ENCODE measurements at regions not wholly inside any gene's neighbourhood (a gene's known extent, or its start where the extent isn't known, plus 50 kb on each side); places are given as distances from the start of the nearest gene placed in this dataset.

DNA sequence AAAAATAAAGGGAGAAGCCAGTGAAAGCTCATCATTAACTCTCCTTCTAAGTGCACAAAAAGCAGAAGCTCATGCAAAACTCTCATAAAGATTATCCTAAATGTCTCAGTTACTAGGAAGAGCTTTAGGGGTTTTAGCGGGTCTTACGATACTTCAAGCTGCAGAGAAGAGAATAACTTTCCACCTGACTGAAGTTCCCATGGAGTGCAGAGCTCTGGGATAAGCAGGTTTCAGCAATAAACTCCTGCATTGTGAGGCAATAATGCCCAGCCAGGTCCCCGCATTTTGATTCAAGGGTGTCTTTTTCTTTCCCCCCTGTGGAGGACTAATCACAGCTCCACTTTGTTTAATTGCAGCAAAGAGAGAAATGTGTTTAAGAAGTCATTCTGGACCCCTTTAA is 241.9 kb upstream of the SP8 start:
- no peak for DNase-seq (ENCODE audit: low read depth in 2 of 2)

DNA sequence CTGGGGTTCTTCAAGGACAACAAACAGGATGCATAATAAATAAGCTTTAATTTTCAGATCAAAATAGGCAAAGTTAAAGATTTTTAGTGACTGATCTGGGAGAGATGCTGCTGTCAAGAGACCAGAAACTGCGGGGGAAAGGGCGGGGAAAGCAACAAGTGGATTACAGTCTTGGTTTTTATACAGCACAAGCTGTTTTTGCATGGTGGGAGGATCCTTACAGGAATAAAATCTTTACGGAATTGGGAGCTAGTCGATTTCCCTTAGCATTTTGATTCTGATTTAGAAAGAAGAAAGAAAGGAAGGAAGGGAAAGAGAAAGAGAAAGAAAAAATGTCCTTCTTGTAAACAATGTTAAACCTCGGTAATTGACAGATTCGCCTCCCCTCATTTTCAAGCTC is 242.3 kb upstream of the SP8 start:
- no peak for DNase-seq (ENCODE audit: low read depth in 2 of 2)

DNA sequence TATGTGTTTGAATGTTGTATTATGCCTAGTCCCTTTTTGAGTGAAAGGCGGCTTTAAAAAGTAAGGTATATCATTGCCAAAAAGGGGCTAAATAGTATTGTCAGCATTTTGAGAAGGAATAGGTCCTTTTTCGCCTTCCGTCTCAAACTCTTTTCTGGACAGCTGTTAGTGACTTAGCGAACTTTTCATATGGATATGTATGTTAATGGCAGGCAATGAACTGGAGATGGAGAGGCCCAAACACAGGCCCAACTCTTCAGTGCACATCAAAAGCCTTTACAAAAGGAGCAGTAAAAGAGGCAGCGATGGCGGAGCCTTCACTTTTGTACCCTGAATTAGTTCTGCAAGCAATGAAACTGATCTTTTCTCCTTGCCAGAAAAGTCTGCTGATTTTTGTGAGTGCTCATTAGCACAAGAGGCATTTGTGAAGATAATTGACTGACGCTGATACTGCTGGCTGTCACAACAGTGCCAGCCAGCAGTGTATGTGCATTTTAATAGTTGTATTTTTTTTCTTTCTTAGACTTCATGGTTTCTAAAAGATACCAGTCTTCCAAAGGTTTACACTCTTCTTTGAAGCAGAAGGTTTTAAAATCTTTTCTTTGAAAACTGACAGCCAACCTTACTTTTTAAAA is 243.7 kb upstream of the SP8 start:
- no peak for DNase-seq (ENCODE audit: low read depth in 2 of 2)

GRCh38 chr7:21041252-21041651 is 254.6 kb upstream of the SP8 start:
- no peak for DNase-seq (ENCODE audit: low read depth in 2 of 2)

GRCh38 chr7:21041666-21042065 is 255.0 kb upstream of the SP8 start:
- no peak for DNase-seq (ENCODE audit: low read depth in 2 of 2)

GRCh38 chr7:21044384-21044783 is 257.7 kb upstream of the SP8 start:
- no peak for DNase-seq (ENCODE audit: low read depth in 2 of 2)

DNA sequence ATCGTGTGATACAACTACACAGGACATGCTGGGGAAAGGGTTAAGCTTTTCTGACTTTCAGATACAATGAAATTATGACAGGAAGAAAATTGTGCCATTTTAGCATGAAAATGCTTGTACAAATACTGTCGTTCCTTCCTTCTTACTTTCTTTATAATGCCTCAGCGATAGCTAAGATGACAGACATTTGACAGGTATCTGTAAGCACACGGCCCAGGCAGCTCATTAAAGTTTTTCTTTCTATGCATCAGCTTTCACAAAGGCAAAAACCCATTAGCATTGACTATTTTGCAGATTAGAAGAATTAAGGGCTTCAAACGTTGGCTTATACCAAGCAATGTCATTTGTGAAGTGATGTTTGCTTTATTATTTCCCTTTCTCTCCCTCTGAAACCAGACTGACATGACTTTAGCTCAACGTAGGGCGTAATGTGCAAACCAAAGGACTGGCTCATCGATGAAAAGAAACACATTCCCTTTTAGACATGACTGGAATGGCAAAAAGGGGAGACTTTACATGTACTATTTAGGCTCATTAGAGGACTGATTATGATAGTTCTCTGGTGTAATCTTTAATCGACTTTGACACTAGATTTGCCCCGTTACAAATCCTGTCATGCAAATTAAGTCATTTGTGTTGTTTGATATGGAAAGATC is 258.4 kb upstream of the SP8 start:
- DNase-seq (ENCODE audit: low read depth in 2 of 2), result no peak

- no peak for DNase-seq (ENCODE audit: low read depth in 2 of 2)
Observed at GRCh38 chr7:21051865-21052264, 265.2 kb upstream of the SP8 start.

DNA sequence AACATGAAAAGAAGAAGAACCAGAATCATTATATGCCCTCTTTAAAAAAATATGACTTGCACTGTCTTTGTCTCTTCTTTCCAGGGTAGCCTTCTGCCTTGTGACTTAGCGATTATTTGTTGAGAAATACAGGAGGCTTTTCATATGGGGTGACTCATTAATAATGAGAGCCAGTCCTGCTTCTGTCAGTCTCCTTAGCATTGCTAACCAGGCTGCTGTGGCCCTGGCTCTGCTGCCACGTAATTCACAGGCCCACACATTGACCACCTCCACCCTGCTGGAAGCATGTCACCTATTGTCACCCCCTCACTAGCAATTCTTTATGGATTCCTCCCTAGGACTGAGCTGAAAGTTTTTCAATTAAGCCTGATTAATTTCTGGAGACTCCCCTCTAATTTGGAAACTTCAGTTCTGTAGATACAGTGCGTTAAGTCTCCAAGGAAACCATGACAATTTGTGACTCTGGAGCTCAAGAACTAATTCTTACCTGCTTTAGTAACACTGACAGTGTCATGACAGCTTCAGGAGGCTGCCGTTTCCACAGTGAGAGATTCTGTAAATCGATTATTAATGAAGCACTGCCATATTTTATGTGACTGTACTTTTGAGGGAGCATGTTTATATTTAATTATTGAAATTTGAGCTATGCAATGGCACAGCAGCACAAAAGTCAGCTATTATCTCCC is 267.9 kb upstream of the SP8 start:
- no peak for DNase-seq (ENCODE audit: low read depth in 2 of 2)

DNA sequence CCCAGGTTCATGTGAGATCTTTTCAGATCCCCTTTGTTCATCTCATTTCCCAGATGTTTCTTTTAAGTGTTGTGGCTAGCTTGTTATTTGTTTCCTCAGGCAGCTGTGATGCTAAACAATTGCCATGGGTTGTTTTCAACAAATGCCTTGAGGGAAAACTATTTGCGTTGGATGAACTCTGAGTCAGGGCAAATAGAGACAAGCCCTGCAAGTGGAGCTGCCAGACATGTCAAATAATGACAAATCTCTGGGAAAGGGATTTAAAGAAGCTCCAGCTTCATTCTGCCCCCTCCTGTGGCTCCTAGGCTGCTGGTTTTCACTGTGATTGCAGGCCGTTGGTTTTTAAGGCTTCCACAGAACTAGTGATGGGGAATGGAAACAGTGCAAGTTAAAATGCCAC is 272.4 kb upstream of the SP8 start:
- DNase-seq (ENCODE audit: low read depth in 2 of 2), result no peak

DNA sequence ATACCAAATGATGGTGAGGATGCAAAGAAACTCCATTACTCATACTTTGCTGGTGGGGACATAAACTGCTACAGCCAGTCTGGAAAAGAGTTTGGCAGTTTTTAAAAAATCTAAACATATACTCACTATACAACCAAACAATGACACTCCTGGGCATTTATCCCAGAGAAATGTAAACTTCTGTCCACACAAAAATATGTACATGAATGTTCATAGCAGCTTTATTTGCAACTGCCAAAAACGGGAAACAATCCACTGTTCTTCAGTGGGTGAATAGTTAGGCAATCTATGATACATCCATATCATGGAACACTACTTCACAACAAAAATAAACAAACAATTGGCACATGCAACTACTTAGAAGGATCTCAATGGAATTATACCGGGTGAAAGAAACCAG is 276.4 kb upstream of the SP8 start:
- no peak for DNase-seq (ENCODE audit: low read depth in 2 of 2)

DNA sequence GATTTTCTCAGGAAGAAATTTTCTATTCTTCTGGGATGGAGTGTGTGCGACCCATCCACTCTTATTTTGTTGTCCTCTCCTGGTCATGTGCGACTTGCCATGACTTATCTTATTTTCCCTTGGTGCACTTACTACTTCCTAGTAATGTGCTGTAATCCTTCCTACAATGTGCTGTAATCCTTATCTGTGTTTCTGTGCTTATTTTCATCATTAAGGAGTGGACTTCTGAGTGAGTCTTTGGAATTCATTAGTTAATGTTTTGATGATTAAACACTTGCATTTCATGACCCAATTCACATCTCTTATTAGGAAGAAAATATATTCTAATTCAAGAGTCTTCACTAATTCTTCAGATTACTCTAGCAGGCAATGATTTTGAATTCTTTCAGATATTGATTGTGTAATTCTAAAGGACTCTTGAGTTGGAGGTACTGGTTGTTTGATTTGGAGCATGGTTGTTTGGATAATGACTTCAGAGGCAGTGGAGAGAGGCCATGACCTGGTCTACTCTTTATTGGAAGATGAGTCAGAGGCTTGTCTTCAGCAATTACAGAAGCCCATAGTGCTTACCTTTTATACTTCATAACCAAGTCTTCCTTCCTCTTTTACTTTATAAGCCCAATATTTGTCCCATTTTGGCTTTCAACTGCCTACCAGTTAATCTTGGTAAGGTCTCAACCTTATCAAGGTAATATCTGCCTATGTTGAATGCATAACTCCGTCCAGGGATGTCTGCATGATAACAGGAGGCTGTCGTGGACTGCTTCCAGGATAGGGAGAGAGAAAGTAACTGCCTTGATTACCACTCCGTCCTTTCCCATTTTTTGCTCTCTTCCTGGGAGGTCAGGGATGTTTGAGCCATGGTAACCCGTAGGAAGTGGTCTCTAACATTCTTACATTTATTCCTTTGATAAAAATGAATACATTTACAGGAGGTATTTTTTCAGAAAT is 278.3 kb upstream of the SP8 start:
- no peak for DNase-seq (ENCODE audit: low read depth in 2 of 2)

DNA sequence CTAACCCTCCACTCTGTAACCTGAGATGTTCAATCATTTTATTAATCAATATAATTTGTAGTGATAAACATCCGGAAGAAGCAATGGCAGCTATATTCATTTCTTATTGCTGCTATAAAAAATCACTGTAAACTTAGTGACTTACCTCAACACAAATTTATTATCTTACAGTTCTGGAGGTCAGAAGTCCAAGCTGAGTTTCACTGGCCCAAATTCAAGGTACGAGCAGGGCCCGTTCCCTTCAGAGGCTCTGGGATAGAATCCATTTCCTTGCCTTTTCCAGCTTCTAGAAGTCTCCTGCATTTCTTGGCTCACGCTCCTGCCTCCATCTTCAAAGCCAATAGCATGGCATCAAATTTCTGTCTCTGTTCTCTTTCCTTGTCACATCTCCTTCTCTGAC is 279.5 kb upstream of the SP8 start:
- no peak for DNase-seq (ENCODE audit: low read depth in 2 of 2)

- no peak for DNase-seq (ENCODE audit: low read depth in 2 of 2)
Observed at GRCh38 chr7:21067216-21067615, 280.5 kb upstream of the SP8 start.

GRCh38 chr7:21070571-21071090 is 283.9 kb upstream of the SP8 start:
- DNase-seq (ENCODE audit: low read depth in 2 of 2), result no peak

DNA sequence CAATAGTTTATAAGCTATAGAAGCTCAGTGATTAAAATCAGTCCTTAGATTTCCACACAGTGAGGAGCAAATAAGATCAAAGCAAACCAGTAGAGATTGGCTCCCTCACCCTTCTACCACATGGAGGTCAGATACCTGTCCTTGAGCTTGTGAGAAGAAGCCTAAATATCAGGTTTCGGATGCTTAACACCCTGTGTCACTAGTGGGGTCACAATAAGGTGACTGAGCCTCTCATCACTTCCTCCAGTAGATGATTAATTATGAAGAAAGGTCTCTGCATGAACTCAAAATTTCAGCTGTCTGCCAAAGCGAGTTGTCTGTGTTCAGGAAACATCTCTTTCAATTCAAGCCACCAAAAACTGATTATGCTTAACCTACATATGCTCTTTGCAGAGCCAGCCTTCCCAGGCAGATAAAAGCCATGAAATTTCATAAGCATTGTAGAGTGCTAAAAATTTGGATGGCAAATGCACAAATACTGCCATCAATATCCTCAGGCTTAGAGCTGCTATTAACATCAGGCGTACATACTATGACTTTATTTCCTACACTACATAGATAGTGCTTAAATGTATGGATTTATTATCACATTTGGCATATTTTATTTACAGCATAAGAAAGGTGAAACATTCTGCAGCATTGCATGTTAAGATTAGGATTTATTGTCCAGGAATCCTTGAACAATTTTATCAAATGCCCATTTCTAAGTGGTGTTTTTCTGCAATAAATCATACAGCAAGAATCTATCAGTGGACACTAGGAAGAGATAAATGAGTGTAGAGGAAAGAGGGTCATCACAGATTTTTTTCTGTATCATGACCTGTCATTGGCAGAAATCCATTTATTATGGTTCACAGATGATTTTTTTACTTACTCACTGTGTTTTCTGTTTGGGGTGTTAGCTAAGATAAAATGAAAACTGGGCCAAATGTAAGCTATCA is 285.1 kb upstream of the SP8 start:
- no peak for DNase-seq (ENCODE audit: low read depth in 2 of 2)

DNA sequence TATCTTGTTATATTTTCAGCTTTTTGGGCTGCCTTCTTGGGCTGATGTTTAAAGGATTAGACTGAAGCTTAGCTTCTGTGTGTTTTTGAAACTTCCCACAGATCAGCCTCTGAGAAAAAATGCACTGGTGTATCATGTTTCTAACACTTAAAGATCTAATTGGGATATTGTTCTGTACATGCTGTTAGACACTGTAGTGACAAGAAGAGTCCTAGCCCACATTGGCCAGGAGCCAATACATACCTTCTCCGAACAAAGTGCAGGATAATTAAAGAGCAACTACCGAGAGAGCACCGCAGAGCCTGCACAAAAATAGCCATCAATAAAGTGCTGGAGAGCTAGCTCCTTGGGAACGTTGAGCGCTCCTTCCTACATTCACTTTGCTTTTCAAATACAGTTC is 289.4 kb upstream of the SP8 start:
- DNase-seq (ENCODE audit: low read depth in 2 of 2), result no peak

DNA sequence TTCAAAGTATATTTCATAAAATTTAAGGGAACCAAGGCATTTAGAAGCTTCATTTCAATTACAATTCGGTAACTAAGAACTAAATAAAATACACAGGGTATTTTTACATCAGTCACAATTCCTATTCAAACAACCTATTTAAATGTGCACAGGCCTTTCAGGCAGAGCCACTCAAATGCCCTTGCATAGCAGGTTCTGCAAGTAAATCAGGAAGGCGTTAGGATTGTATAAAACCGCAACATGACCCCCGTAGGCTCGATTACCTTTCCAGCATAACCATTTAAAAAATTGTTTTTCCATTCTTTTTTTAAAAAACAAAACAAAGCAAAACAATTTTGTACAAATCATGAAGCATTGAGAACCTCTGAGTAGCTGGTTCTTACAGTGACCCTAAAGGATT is 289.9 kb upstream of the SP8 start:
- DNase-seq (ENCODE audit: low read depth in 2 of 2), result no peak

- DNase-seq (ENCODE audit: low read depth in 2 of 2), result no peak
Observed at GRCh38 chr7:21077602-21078001, 290.9 kb upstream of the SP8 start.

DNA sequence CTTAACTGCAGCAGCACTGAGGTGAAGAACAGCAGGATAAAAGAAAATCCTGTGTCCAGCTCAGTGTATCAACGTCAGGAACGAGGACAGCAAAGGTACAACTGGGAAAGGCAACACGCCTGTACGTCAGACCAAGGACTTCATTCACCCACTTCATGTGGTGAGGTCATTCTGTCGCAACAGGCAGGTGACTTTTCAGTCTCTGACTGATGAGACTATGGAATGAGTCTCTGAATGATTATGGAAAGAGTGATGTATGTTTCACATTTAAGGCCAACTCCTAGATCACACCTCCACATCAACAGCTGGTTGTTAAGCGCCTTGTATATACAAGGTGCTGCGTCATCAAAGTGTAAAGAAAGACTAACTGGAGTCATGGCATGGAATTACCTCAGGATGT is 297.6 kb upstream of the SP8 start:
- DNase-seq (ENCODE audit: low read depth in 2 of 2), result no peak

DNA sequence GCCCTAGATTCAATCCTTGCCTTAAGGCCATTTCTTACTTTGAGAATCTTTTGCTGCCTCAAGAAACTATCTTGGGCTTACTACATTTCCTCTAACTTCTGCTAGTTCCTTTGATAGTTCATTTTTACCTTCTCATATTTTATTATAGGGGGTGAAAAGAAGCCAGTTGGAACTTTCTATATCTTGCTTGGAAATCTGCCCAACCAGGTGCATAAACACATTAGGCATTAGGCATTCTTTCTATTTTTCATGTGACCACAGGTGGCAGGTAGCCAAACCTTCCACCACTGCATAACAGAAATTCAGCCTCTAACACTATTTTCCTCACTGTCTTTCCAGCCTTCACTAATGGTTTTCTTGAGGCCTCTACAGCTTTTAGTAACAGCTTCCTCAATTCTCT is 300.0 kb upstream of the SP8 start:
- DNase-seq (ENCODE audit: low read depth in 2 of 2), result no peak

All from stimulated activated CD8-positive, alpha-beta memory T cell treated with anti-CD3 and anti-CD28 coated beads, Interleukin-2, amount 100 ng/mL, for 48 hours (primary cell).